Mucosa of descending colon (tissue), 3 donors: ENCODE measurements at regions not wholly inside any gene's neighbourhood (a gene's known extent, or its start where the extent isn't known, plus 50 kb on each side); places are given as distances from the start of the nearest gene placed in this dataset.

Experiments used
- ATAC-seq: fragments of 200-7000 bp; cut with Tn5 transposase; one replicate; pipeline ENCODE4 v1.9.1; 2020; ENCODE audit warnings: mild to moderate bottlenecking, moderate library complexity
- DNase-seq, 3 donors: peaks; one replicate each; pipeline ENCODE4 v3.0.0-alpha.2; 2020
- H3K36me3 ChIP-seq: fragments of 200-600 bp; one replicate; pipeline ENCODE4 v1.8.0; 2021; ENCODE audit warnings: low read depth, mild to moderate bottlenecking
- H3K4me1 ChIP-seq: fragments of 200-600 bp; one replicate; pipeline ENCODE4 v1.8.0; 2021; ENCODE audit warnings: low read depth, mild to moderate bottlenecking
- H3K4me3 ChIP-seq: fragments of 200-600 bp; one replicate; pipeline ENCODE4 v1.8.0; 2021; ENCODE audit warnings: mild to moderate bottlenecking
- H3K9me3 ChIP-seq: fragments of 200-600 bp; one replicate; pipeline ENCODE4 v1.8.0; 2021; ENCODE audit warnings: mild to moderate bottlenecking
- CTCF ChIP-seq: fragments of 200-600 bp; IDR thresholded peaks from one replicate; pipeline ENCODE4 v1.8.0; 2022; ENCODE audit warnings: antibody characterized with exemption, mild to moderate bottlenecking
- intact Hi-C, 2 donors: fragments of 100-400 bp; cut with DNase I in 1 of 2; cut with micrococcal nuclease in 1 of 2; formaldehyde crosslinking; loops; one replicate each; pipeline versions ENCODE4 v1.11.0 to v1.11.1; 2022; cut with DNase I, micrococcal nuclease
- donor health status: DM: no; HTN: no; CAD: no; lungs with moderate emphysema.
- donor health status: DM: no; HTN: no; CAD: no.
- donor health status: DM: no; HTN: yes; CAD: no.

GRCh38 chr13:76620036-76620435 is 266.2 kb downstream of the KCTD12 start:
- H3K36me3 ChIP-seq: no peaks in the 10 kb centered on the region
- intact Hi-C loops: no loop called here
- no peak for ATAC-seq

GRCh38 chr13:76619631-76620030 is 266.6 kb downstream of the KCTD12 start:
- Histone ChIP-seq H3K9me3 (no peaks in the 10 kb centered on the region), H3K4me1 (no peaks in the 10 kb centered on the region), H3K4me3 (no peak overlapping the region), H3K36me3 (no peaks in the 10 kb centered on the region)
- DNase-seq: no peak
- TF ChIP-seq CTCF: no peak
- no peak for ATAC-seq
- intact Hi-C loops: no loop called here

More at GRCh38 chr13:76620036-76620435, 266.2 kb downstream of the KCTD12 start:
- no peak for TF ChIP-seq CTCF
- Histone ChIP-seq H3K9me3 (no peaks in the 10 kb centered on the region), H3K4me3 (no peak overlapping the region), H3K4me1 (no peaks in the 10 kb centered on the region)
- DNase-seq: no peak

GRCh38 chr13:76610819-76611415 is 275.3 kb downstream of the KCTD12 start:
- no peaks in the 10 kb centered on the region for H3K36me3 ChIP-seq
- H3K4me3 ChIP-seq: no peak overlapping the region
- ATAC-seq (no peak), DNase-seq (no peak)
- no peak for TF ChIP-seq CTCF
- no peaks in the 10 kb centered on the region for H3K4me1 ChIP-seq
- H3K9me3 ChIP-seq: no peaks in the 10 kb centered on the region
- intact Hi-C loops: no loop called here

GRCh38 chr13:76609643-76610042 is 276.6 kb downstream of the KCTD12 start:
- intact Hi-C loops: no loop called here
- no peaks in the 10 kb centered on the region for H3K9me3 ChIP-seq
- H3K4me1 ChIP-seq: no peaks in the 10 kb centered on the region
- ATAC-seq (no peak), DNase-seq (no peak)
- H3K36me3 ChIP-seq: no peaks in the 10 kb centered on the region
- no peak overlapping the region for H3K4me3 ChIP-seq
- no peak for TF ChIP-seq CTCF

- intact Hi-C loops: no loop called here
Measured at GRCh38 chr13:76607866-76608265, 278.3 kb downstream of the KCTD12 start.

More at GRCh38 chr13:76607866-76608265, 278.3 kb downstream of the KCTD12 start:
- Histone ChIP-seq H3K4me1 (no peaks in the 10 kb centered on the region), H3K36me3 (no peaks in the 10 kb centered on the region), H3K4me3 (no peak overlapping the region), H3K9me3 (no peaks in the 10 kb centered on the region)
- DNase-seq: no peak
- no peak for TF ChIP-seq CTCF
- ATAC-seq: no peak
